GM10266 (cell line): ENCODE measurements at regions not wholly inside any gene's neighbourhood (a gene's known extent, or its start where the extent isn't known, plus 50 kb on each side); places are given as distances from the start of the nearest gene placed in this dataset.

Experiments used
- DNase-seq: peaks from one replicate; pipeline ENCODE4 v3.0.0; 2012; ENCODE audit errors: extremely low spot score
- TF ChIP-seq, protein P1 (sequence below): IDR thresholded peaks from 2 replicates; pipeline ENCODE4 v1.5.1; 2012; ENCODE audit warnings: mild to moderate bottlenecking, low read depth; ENCODE audit not compliant: control insufficient read depth, insufficient read depth; ENCODE audit errors: missing control alignments

- TF ChIP-seq, protein P1, sequence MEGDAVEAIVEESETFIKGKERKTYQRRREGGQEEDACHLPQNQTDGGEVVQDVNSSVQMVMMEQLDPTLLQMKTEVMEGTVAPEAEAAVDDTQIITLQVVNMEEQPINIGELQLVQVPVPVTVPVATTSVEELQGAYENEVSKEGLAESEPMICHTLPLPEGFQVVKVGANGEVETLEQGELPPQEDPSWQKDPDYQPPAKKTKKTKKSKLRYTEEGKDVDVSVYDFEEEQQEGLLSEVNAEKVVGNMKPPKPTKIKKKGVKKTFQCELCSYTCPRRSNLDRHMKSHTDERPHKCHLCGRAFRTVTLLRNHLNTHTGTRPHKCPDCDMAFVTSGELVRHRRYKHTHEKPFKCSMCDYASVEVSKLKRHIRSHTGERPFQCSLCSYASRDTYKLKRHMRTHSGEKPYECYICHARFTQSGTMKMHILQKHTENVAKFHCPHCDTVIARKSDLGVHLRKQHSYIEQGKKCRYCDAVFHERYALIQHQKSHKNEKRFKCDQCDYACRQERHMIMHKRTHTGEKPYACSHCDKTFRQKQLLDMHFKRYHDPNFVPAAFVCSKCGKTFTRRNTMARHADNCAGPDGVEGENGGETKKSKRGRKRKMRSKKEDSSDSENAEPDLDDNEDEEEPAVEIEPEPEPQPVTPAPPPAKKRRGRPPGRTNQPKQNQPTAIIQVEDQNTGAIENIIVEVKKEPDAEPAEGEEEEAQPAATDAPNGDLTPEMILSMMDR = no peak
- DNase-seq = no peak
Observed at GRCh38 chr3:157624801-157625200, 121.6 kb upstream of the VEPH1 start.

GRCh38 chr3:157618886-157619285 lies 115.7 kb upstream of the VEPH1 start:
- DNase-seq = no peak
- TF ChIP-seq, protein P1 = no peak

DNA sequence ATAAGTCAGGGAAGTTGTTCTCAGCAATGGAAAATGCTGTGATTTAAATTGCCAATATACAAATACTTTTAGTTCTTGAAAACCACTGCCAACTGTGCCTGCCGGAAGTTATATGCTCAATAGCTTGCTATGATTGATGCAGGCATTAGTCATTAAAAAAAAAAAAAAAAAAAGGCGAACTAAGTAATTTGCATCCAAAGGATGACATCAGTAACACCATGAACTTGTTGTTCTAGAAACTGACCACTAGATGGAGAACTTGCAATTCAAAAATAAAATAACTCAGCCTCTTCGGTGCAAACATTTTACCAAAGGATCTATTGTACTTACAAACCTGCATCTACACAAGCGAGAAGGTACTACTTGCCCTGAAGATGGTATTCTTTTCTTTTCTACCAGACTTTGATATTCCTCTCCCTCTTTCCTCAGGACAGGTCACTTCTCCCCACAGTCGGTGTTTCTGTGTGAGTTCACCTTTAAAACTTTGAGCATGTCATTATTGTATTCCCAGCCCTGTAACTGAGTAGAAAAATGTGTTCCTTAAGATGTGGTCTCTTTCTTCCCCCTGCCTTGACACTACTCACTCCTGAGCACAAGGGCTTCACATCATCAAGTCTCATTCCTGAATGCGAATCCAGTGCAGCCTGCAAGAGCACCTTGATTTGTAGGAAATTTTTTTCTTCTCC lies 115.0 kb upstream of the VEPH1 start:
- TF ChIP-seq, protein P1 = peak; percentile 45
- peak; percentile 52 for DNase-seq

DNA sequence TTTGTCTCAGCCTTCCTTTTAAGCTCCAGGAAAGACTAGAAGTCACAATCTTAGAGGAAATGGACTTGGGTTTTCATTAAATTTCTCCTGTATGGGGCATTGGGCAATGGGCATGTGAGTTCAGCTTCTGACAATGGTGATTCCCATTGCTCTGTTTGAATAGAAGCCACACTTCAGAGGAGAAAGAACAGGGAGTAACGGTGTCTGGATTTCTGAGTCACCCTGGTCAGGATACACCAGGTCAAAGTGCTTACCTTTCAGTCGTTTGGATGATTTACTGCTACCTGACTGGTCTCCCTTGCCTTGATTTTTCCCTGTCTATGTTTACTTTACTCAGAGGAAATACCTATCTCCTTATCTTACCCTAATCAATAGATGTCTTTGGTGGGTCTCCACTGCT lies 111.7 kb upstream of the VEPH1 start:
- DNase-seq = no peak
- TF ChIP-seq, protein P1 = no peak

- TF ChIP-seq, protein P1 = no peak
- DNase-seq = no peak
Observed at GRCh38 chr3:157611536-157612076, 108.4 kb upstream of the VEPH1 start.

DNA sequence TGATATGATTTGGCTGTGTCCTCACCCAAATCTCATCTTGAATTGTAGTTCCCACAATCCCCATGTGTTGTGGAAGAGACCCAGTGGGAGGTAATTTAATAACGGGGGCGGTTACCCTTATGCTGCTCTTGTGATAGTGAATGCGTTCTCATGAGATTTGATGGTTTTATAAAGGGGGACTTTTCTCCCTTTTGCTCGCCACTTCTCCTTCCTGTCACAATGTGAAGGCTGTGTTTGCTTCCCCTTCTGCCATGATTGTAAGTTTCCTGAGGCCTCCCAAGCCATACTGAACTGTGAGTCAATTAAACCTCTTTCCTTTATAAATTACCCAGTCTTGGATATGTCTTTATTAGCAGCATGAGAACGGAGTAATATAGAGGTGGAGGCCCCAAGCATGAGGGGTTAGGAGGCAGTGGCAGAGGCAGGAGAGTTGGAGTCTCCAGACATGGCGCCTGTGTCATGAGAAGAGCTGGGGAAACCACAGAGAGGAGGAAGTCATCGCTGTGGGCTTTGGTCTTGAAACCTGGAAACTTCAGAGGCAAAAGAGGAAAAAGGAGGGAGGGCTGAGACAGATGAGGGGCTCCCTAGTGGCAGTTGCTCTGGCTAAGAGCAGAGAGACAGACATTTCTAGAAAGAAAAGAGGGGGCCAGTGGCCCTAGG lies 107.8 kb upstream of the VEPH1 start:
- TF ChIP-seq, protein P1 = no peak
- DNase-seq = no peak
